OCI-LY7 (cell line): ENCODE measurements at regions not wholly inside any gene's neighbourhood (a gene's known extent, or its start where the extent isn't known, plus 50 kb on each side); places are given as distances from the start of the nearest gene placed in this dataset.

Experiments
- EZH2phosphoT487 ChIP-seq: fragments of 200-600 bp; sonication (generic); IDR thresholded peaks from 2 replicates; pipeline ENCODE4 v1.6.1; 2018; ENCODE audit warnings: low read depth, borderline replicate concordance, mild to moderate bottlenecking, mixed run types, antibody characterized with exemption, low read length, moderate library complexity, mixed read lengths
- TF ChIP-seq, protein P1 (sequence below): fragments of 200-600 bp; sonication (generic); conservative IDR thresholded peaks from 2 replicates; pipeline ENCODE4 v1.5.1; 2014; ENCODE audit warnings: mild to moderate bottlenecking, antibody characterized with exemption, low read length, moderate library complexity, mixed read lengths

GRCh38 chr3:151999936-152000335, 126.5 kb downstream of the SUCNR1 start:
- TF ChIP-seq, protein P1, sequence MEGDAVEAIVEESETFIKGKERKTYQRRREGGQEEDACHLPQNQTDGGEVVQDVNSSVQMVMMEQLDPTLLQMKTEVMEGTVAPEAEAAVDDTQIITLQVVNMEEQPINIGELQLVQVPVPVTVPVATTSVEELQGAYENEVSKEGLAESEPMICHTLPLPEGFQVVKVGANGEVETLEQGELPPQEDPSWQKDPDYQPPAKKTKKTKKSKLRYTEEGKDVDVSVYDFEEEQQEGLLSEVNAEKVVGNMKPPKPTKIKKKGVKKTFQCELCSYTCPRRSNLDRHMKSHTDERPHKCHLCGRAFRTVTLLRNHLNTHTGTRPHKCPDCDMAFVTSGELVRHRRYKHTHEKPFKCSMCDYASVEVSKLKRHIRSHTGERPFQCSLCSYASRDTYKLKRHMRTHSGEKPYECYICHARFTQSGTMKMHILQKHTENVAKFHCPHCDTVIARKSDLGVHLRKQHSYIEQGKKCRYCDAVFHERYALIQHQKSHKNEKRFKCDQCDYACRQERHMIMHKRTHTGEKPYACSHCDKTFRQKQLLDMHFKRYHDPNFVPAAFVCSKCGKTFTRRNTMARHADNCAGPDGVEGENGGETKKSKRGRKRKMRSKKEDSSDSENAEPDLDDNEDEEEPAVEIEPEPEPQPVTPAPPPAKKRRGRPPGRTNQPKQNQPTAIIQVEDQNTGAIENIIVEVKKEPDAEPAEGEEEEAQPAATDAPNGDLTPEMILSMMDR = no peak
- TF ChIP-seq EZH2phosphoT487 = no peak
